ENCODE measurements at regions not wholly inside any gene's neighbourhood (a gene's known extent, or its start where the extent isn't known, plus 50 kb on each side); places are given as distances from the start of the nearest gene placed in this dataset.
"Not testable (repeated sequence)": the region's sequence is repeated elsewhere in the genome, so short reads cannot be mapped to it uniquely, and the experiment has no call there.

- Mint-ChIP-seq H3K9me3 (no peaks in the 10 kb centered on the region; a peak in 1 of 5 replicates), H3K27ac (peak overlapping the region in 1 of 3 experiments; percentile 75; a peak in 1 of 7 replicates), H3K36me3 (ENCODE audit: insufficient read depth in 1 of 3, low read depth in 3 of 3) (no peaks in the 10 kb centered on the region), H3K27me3 (ENCODE audit: low read depth) (peaks cover 48% of the 10 kb centered on the region), H3K4me1 (peaks cover 7% of the 10 kb centered on the region in 2 experiments), H3K4me3 (peak overlapping the region; percentile 7 to 57; a peak in 4 of 5 replicates)
- WGBS (ENCODE audit: extremely low coverage, insufficient read length, low lambda C conversion rate) = no CpG with 5 or more reads among the region's 20 CpGs
- Histone ChIP-seq H3K9me3 (ENCODE audit: control insufficient read depth, low read depth, low read length) (no peaks in the 10 kb centered on the region), H3K79me1 (ENCODE audit: insufficient read depth, low read depth, low read length, poor library complexity, severe bottlenecking) (no peaks in the 10 kb centered on the region), H3K4ac (ENCODE audit: low read depth, low read length) (no peak overlapping the region), H2BK5ac (ENCODE audit: insufficient read length, low read length) (no peak overlapping the region), H3K4me1 (ENCODE audit: insufficient read depth, low read length) (no peaks in the 10 kb centered on the region), H4K5ac (ENCODE audit: insufficient read length, low read depth, low read length) (no peak overlapping the region), H3K9ac (ENCODE audit: extremely low read depth, insufficient read length, low read length) (no peak overlapping the region), H2AK5ac (ENCODE audit: insufficient read length, low read length) (no peak overlapping the region), H3K18ac (ENCODE audit: insufficient read length, low read depth, low read length) (no peak overlapping the region), H3K79me2 (ENCODE audit: insufficient read depth, low read length) (no peaks in the 10 kb centered on the region), H3K27ac (ENCODE audit: insufficient read length, low read depth, low read length) (no peak overlapping the region), H2BK120ac (ENCODE audit: low read depth, low read length, poor library complexity, severe bottlenecking) (no peak overlapping the region), H3K14ac (ENCODE audit: insufficient read depth, low read length) (no peak overlapping the region), H3K27me3 (ENCODE audit: insufficient read depth, low read length) (no peaks in the 10 kb centered on the region), H3K23me2 (ENCODE audit: insufficient read length, low read depth, low read length, poor library complexity, severe bottlenecking) (no peaks in the 10 kb centered on the region), H4K91ac (ENCODE audit: insufficient read length, low read depth, low read length) (no peak overlapping the region), H2BK15ac (ENCODE audit: low read depth, low read length) (no peak overlapping the region), H4K8ac (replicated peaks; ENCODE audit: insufficient read length, low read depth, low read length) (no peak overlapping the region), H3K23ac (ENCODE audit: insufficient read length, low read depth, low read length) (no peak overlapping the region), H3K4me2 (ENCODE audit: insufficient read depth, insufficient read length, low read length) (no peak overlapping the region), H3T11ph (ENCODE audit: low read length) (no peak overlapping the region), H2BK12ac (ENCODE audit: insufficient read length, low read depth, low read length) (no peak overlapping the region), H2AFZ (ENCODE audit: low read length) (no peak overlapping the region), H4K20me1 (ENCODE audit: control insufficient read depth, insufficient read depth, insufficient read length) (no peaks in the 10 kb centered on the region), H3K56ac (ENCODE audit: insufficient read length, low read depth, low read length) (no peak overlapping the region), H2BK20ac (ENCODE audit: low read depth, low read length, poor library complexity, severe bottlenecking) (no peak overlapping the region)
- DNase-seq = peak; percentile 82
- TF ChIP-seq, protein P1, sequence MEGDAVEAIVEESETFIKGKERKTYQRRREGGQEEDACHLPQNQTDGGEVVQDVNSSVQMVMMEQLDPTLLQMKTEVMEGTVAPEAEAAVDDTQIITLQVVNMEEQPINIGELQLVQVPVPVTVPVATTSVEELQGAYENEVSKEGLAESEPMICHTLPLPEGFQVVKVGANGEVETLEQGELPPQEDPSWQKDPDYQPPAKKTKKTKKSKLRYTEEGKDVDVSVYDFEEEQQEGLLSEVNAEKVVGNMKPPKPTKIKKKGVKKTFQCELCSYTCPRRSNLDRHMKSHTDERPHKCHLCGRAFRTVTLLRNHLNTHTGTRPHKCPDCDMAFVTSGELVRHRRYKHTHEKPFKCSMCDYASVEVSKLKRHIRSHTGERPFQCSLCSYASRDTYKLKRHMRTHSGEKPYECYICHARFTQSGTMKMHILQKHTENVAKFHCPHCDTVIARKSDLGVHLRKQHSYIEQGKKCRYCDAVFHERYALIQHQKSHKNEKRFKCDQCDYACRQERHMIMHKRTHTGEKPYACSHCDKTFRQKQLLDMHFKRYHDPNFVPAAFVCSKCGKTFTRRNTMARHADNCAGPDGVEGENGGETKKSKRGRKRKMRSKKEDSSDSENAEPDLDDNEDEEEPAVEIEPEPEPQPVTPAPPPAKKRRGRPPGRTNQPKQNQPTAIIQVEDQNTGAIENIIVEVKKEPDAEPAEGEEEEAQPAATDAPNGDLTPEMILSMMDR (conservative IDR thresholded peaks at IDR 0.05) = peak; percentile 72
These were observed 57.3 kb upstream of the UBE2Q2 start for GRCh38 chr15:75785771-75786574.

GRCh38 chr15:75784511-75785480, 58.5 kb upstream of the UBE2Q2 start:
- not testable (repeated sequence) for H3K36me3 Mint-ChIP-seq (ENCODE audit: insufficient read depth in 1 of 3, low read depth in 3 of 3); H3K27ac ChIP-seq (ENCODE audit: insufficient read length, low read depth, low read length); H3K4ac ChIP-seq (ENCODE audit: low read depth, low read length); H3K27me3 ChIP-seq (ENCODE audit: insufficient read depth, low read length); H3K27ac Mint-ChIP-seq; H2BK5ac ChIP-seq (ENCODE audit: insufficient read length, low read length); H4K91ac ChIP-seq (ENCODE audit: insufficient read length, low read depth, low read length); H2BK15ac ChIP-seq (ENCODE audit: low read depth, low read length); H2BK12ac ChIP-seq (ENCODE audit: insufficient read length, low read depth, low read length); H3K79me2 ChIP-seq (ENCODE audit: insufficient read depth, low read length); H2AFZ ChIP-seq (ENCODE audit: low read length); H3K9me3 ChIP-seq (ENCODE audit: control insufficient read depth, low read depth, low read length); H2BK20ac ChIP-seq (ENCODE audit: low read depth, low read length, poor library complexity, severe bottlenecking); H3K14ac ChIP-seq (ENCODE audit: insufficient read depth, low read length); H3K4me2 ChIP-seq (ENCODE audit: insufficient read depth, insufficient read length, low read length); H3K4me1 Mint-ChIP-seq; H4K5ac ChIP-seq (ENCODE audit: insufficient read length, low read depth, low read length); H3K9ac ChIP-seq (ENCODE audit: extremely low read depth, insufficient read length, low read length); H4K8ac ChIP-seq (replicated peaks; ENCODE audit: insufficient read length, low read depth, low read length); H3K18ac ChIP-seq (ENCODE audit: insufficient read length, low read depth, low read length); H3K4me3 Mint-ChIP-seq; H3T11ph ChIP-seq (ENCODE audit: low read length); H3K79me1 ChIP-seq (ENCODE audit: insufficient read depth, low read depth, low read length, poor library complexity, severe bottlenecking); H2AK5ac ChIP-seq (ENCODE audit: insufficient read length, low read length); H3K4me1 ChIP-seq (ENCODE audit: insufficient read depth, low read length); H3K23ac ChIP-seq (ENCODE audit: insufficient read length, low read depth, low read length); H4K20me1 ChIP-seq (ENCODE audit: control insufficient read depth, insufficient read depth, insufficient read length); H3K23me2 ChIP-seq (ENCODE audit: insufficient read length, low read depth, low read length, poor library complexity, severe bottlenecking); H3K56ac ChIP-seq (ENCODE audit: insufficient read length, low read depth, low read length); H2BK120ac ChIP-seq (ENCODE audit: low read depth, low read length, poor library complexity, severe bottlenecking); H3K9me3 Mint-ChIP-seq
- no CpG with 5 or more reads among the region's 10 CpGs for WGBS (ENCODE audit: extremely low coverage, insufficient read length, low lambda C conversion rate)
- peak; percentile 15 for DNase-seq
- peaks cover 56% of the 10 kb centered on the region for H3K27me3 Mint-ChIP-seq (ENCODE audit: low read depth)
